NCI-H1417 (cell line): ENCODE measurements at regions not wholly inside any gene's neighbourhood (a gene's known extent, or its start where the extent isn't known, plus 50 kb on each side); places are given as distances from the start of the nearest gene placed in this dataset.

Experiments used
- DNase-seq, 3 experiments: peaks; one replicate each; lab custom pipeline; 2025; lab: John Stamatoyannopoulos, UW

- no peak for DNase-seq
Observed at GRCh38 chr1:186736971-186737685, 56.9 kb upstream of the PTGS2 start.

GRCh38 chr1:186735463-186735862 lies 55.2 kb upstream of the PTGS2 start:
- no peak for DNase-seq

GRCh38 chr1:186730951-186731729 lies 50.9 kb upstream of the PTGS2 start:
- DNase-seq, result no peak
